WERI-Rb-1 (cell line): ENCODE measurements at regions not wholly inside any gene's neighbourhood (a gene's known extent, or its start where the extent isn't known, plus 50 kb on each side); places are given as distances from the start of the nearest gene placed in this dataset.

ENCODE experiments used
- DNase-seq: peaks from one replicate; pipeline ENCODE4 v3.0.0-alpha.2; 2020
- H3K27ac ChIP-seq: fragments of 250-450 bp; sonication (Bioruptor Pico); 2 replicates; pipeline ENCODE4 v1.5.1; 2020; ENCODE audit warnings: mild to moderate bottlenecking, moderate library complexity
- H3K27me3 ChIP-seq: fragments of 250-450 bp; sonication (Bioruptor Pico); 2 replicates; pipeline ENCODE4 v1.5.1; 2021; ENCODE audit warnings: mild to moderate bottlenecking, low read depth, moderate library complexity; ENCODE audit not compliant: insufficient read depth, severe bottlenecking
- H3K36me3 ChIP-seq: fragments of 250-450 bp; sonication (Bioruptor Pico); 2 replicates; pipeline ENCODE4 v1.5.1; 2020; ENCODE audit warnings: mild to moderate bottlenecking, moderate library complexity
- H3K4me3 ChIP-seq: 2 replicates; pipeline ENCODE4 v1.5.1; 2011; ENCODE audit warnings: low read depth, mild to moderate bottlenecking, control low read depth, low read length
- H3K9me3 ChIP-seq: fragments of 250-450 bp; sonication (Bioruptor Pico); 2 replicates; pipeline ENCODE4 v1.5.1; 2021; ENCODE audit warnings: mild to moderate bottlenecking, moderate library complexity; ENCODE audit not compliant: severe bottlenecking
- CTCF ChIP-seq: IDR thresholded peaks from 2 replicates; pipeline ENCODE4 v1.5.1; 2011; ENCODE audit warnings: low read depth, mild to moderate bottlenecking, control low read depth, inconsistent platforms, low read length

GRCh38 chr2:34652636-34653035, 1053.5 kb upstream of the FAM98A start:
- H3K27ac ChIP-seq, result no peak overlapping the region
- no peaks in the 10 kb centered on the region for H3K36me3 ChIP-seq
- no peak for DNase-seq
- no peak for TF ChIP-seq CTCF
- no peaks in the 10 kb centered on the region for H3K27me3 ChIP-seq
- H3K4me3 ChIP-seq, result no peak overlapping the region
- H3K9me3 ChIP-seq, result no peaks in the 10 kb centered on the region

- Histone ChIP-seq H3K9me3 (no peaks in the 10 kb centered on the region), H3K4me3 (no peak overlapping the region), H3K27ac (no peak overlapping the region), H3K27me3 (no peaks in the 10 kb centered on the region), H3K36me3 (no peaks in the 10 kb centered on the region)
- no peak for DNase-seq
- TF ChIP-seq CTCF, result no peak
Observed at GRCh38 chr2:34646901-34647300, 1047.8 kb upstream of the FAM98A start.

- H3K9me3 ChIP-seq, result peaks cover 6% of the 10 kb centered on the region
- H3K27me3 ChIP-seq, result no peaks in the 10 kb centered on the region
- DNase-seq, result no peak
- H3K4me3 ChIP-seq, result no peak overlapping the region
- no peak for TF ChIP-seq CTCF
- no peak overlapping the region for H3K27ac ChIP-seq
- H3K36me3 ChIP-seq, result no peaks in the 10 kb centered on the region
Observed at GRCh38 chr2:34632327-34632726, 1033.2 kb upstream of the FAM98A start.

GRCh38 chr2:34627003-34627402, 1027.9 kb upstream of the FAM98A start:
- Histone ChIP-seq H3K27ac (no peak overlapping the region), H3K9me3 (no peaks in the 10 kb centered on the region), H3K27me3 (no peaks in the 10 kb centered on the region), H3K36me3 (no peaks in the 10 kb centered on the region), H3K4me3 (no peak overlapping the region)
- TF ChIP-seq CTCF, result no peak
- no peak for DNase-seq

- no peaks in the 10 kb centered on the region for H3K9me3 ChIP-seq
- no peak overlapping the region for H3K27ac ChIP-seq
- no peak overlapping the region for H3K4me3 ChIP-seq
- no peak for DNase-seq
- H3K27me3 ChIP-seq, result no peaks in the 10 kb centered on the region
- no peaks in the 10 kb centered on the region for H3K36me3 ChIP-seq
- no peak for TF ChIP-seq CTCF
Observed at GRCh38 chr2:34604164-34604563, 1005.1 kb upstream of the FAM98A start.

- H3K27ac ChIP-seq, result no peak overlapping the region
- H3K27me3 ChIP-seq, result no peaks in the 10 kb centered on the region
- no peak overlapping the region for H3K4me3 ChIP-seq
- DNase-seq, result no peak
- H3K36me3 ChIP-seq, result no peaks in the 10 kb centered on the region
- no peak for TF ChIP-seq CTCF
- no peaks in the 10 kb centered on the region for H3K9me3 ChIP-seq
Observed at GRCh38 chr2:34602262-34602661, 1003.2 kb upstream of the FAM98A start.
